ENCODE measurements at regions not wholly inside any gene's neighbourhood (a gene's known extent, or its start where the extent isn't known, plus 50 kb on each side); places are given as distances from the start of the nearest gene placed in this dataset.
"Not testable (repeated sequence)": the region's sequence is repeated elsewhere in the genome, so short reads cannot be mapped to it uniquely, and the experiment has no call there.

- DNase-seq (ENCODE audit: low spot score) = no peak
These were observed 479.9 kb upstream of the RBFOX1 start for GRCh38 chr16:6852643-6853225.

GRCh38 chr16:6846452-6846851, 486.2 kb upstream of the RBFOX1 start:
- no peak for DNase-seq (ENCODE audit: low spot score)

GRCh38 chr16:6841392-6841791, 491.3 kb upstream of the RBFOX1 start:
- DNase-seq (ENCODE audit: low spot score) = no peak

GRCh38 chr16:6837722-6838121, 494.9 kb upstream of the RBFOX1 start:
- DNase-seq (ENCODE audit: low spot score) = no peak

GRCh38 chr16:6836766-6837165, 495.9 kb upstream of the RBFOX1 start:
- DNase-seq (ENCODE audit: low spot score) = no peak

- no peak for DNase-seq (ENCODE audit: low spot score)
These were observed 496.7 kb upstream of the RBFOX1 start for GRCh38 chr16:6835941-6836340.

GRCh38 chr16:6835516-6835915, 497.1 kb upstream of the RBFOX1 start:
- no peak for DNase-seq (ENCODE audit: low spot score)

- DNase-seq (ENCODE audit: low spot score) = no peak
These were observed 504.0 kb upstream of the RBFOX1 start for GRCh38 chr16:6828690-6829089.

GRCh38 chr16:6827931-6828330, 504.7 kb upstream of the RBFOX1 start:
- no peak for DNase-seq (ENCODE audit: low spot score)

- no peak for DNase-seq (ENCODE audit: low spot score)
These were observed 505.4 kb upstream of the RBFOX1 start for GRCh38 chr16:6827267-6827666.

GRCh38 chr16:6822041-6822440, 510.6 kb upstream of the RBFOX1 start:
- DNase-seq (ENCODE audit: low spot score) = no peak

GRCh38 chr16:6804461-6804860, 528.2 kb upstream of the RBFOX1 start:
- no peak for DNase-seq (ENCODE audit: low spot score)

GRCh38 chr16:6803176-6803575, 529.5 kb upstream of the RBFOX1 start:
- DNase-seq (ENCODE audit: low spot score) = no peak

GRCh38 chr16:6797223-6797622, 535.4 kb upstream of the RBFOX1 start:
- DNase-seq (ENCODE audit: low spot score) = no peak

GRCh38 chr16:6777624-6778023, 555.0 kb upstream of the RBFOX1 start:
- no peak for DNase-seq (ENCODE audit: low spot score)

- no peak for DNase-seq (ENCODE audit: low spot score)
These were observed 556.9 kb upstream of the RBFOX1 start for GRCh38 chr16:6775712-6776111.

- DNase-seq (ENCODE audit: low spot score) = no peak
These were observed 560.7 kb upstream of the RBFOX1 start for GRCh38 chr16:6771956-6772355.

GRCh38 chr16:6753553-6753952, 579.1 kb upstream of the RBFOX1 start:
- no peak for DNase-seq (ENCODE audit: low spot score)

GRCh38 chr16:6751191-6751590, 581.5 kb upstream of the RBFOX1 start:
- DNase-seq (ENCODE audit: low spot score) = no peak

GRCh38 chr16:6749698-6750097, 582.9 kb upstream of the RBFOX1 start:
- no peak for DNase-seq (ENCODE audit: low spot score)

GRCh38 chr16:6736302-6736701, 596.3 kb upstream of the RBFOX1 start:
- DNase-seq (ENCODE audit: low spot score) = not testable (repeated sequence)

- no peak for DNase-seq (ENCODE audit: low spot score)
These were observed 597.0 kb upstream of the RBFOX1 start for GRCh38 chr16:6735631-6736030.

GRCh38 chr16:6732166-6732565, 600.5 kb upstream of the RBFOX1 start:
- no peak for DNase-seq (ENCODE audit: low spot score)

- no peak for DNase-seq (ENCODE audit: low spot score)
These were observed 604.3 kb upstream of the RBFOX1 start for GRCh38 chr16:6728381-6728780.

- DNase-seq (ENCODE audit: low spot score) = no peak
These were observed 606.0 kb upstream of the RBFOX1 start for GRCh38 chr16:6726621-6727020.

Data from CD4-positive, alpha-beta T cell treated with Interleukin-6 at 100 ng/mL for 8 hours (primary cell).